ENCODE measurements at regions not wholly inside any gene's neighbourhood (a gene's known extent, or its start where the extent isn't known, plus 50 kb on each side); places are given as distances from the start of the nearest gene placed in this dataset.

DNA sequence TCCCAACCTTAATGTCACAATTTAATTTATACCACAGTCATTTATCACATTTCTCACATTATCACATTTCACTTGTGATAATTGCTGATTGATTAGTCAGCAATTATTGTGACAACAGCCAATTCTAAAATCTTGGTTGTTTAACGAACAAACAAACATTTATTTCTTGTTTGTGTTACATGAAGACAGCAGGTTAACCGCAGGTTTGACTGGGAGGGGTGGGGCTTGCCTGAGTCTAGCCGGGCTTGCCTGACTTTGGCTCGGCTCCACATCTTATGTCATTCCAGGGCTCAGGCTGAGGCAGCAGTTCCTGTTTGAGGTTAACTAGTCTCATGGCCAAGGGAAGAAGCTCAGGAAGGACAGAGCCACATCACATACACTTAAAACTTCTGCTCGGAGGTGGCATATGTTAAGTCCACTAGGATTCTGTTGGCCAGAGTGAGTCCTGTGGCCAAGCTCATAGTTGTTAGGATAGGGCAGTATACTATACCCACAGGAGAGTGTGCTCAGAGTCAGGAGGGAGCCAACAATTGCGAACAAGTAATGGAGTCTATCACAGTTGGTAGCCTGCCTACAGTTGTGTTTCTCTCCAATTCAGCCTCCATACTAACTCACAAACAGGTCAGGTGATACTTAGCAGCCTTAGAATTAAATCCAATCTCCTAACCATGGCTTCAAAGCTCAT lies 90.0 kb upstream of the IFNGR1 start:
- no peaks in the 10 kb centered on the region for H3K27me3 ChIP-seq (replicated peaks in 1 of 2; ENCODE audit: control insufficient read depth in 2 of 2, insufficient read depth in 2 of 2, low read length in 1 of 2)
- no peaks in the 10 kb centered on the region for H3K79me2 ChIP-seq (ENCODE audit: control insufficient read depth, insufficient read depth, low read length)
- in situ Hi-C loops (cut with MboI) (no loop called here), intact Hi-C loops (cut with micrococcal nuclease; ENCODE audit: unreplicated experiment) (no loop called here)
- H2AFZ ChIP-seq (ENCODE audit: control insufficient read depth, low read depth, low read length), result peak overlapping the region; percentile 54
- SMC1A ChIA-PET (ENCODE audit: uncharacterized antibody, unreplicated experiment), result interaction anchor here (0.6 to 4.5 kb wide), 14 partner anchors 11 to 1666 kb away, joined by 3 to 22 read pairs (median 4); no protein-coding TSS in a partner anchor
- no peak overlapping the region for H3K27ac ChIP-seq (ENCODE audit: control insufficient read depth, insufficient read depth)
- H3K9me3 ChIP-seq (replicated peaks; ENCODE audit: control insufficient read depth, insufficient read depth, low read length), result no peaks in the 10 kb centered on the region; the same call in 2 of the 3 replicates
- H3K4me3 ChIP-seq, result no peak overlapping the region
- ATAC-seq (peak; percentile 79), FAIRE-seq (no peak), DNase-seq (ENCODE audit: low read depth, low spot score) (peak; percentile 15)
- BruUV-seq (replicated peaks), result no TSS peak
- POLR2A ChIA-PET, result interaction anchor here (0.9 kb wide), 2 partner anchors 25 to 93 kb away, joined by 3 read pairs; no protein-coding TSS in a partner anchor
- WGBS (ENCODE audit: insufficient coverage, insufficient replicate concordance, low lambda C conversion rate, missing lambda C conversion rate), result 42% methylated on average over 6 of the region's 6 CpGs
- H3K4me1 ChIP-seq (ENCODE audit: control insufficient read depth, insufficient read depth, low read length), result peaks cover 11% of the 10 kb centered on the region
- CTCF ChIA-PET, result interaction anchor here (0.6 to 3.0 kb wide), 5 partner anchors 13 to 1835 kb away, joined by 3 to 15 read pairs (median 3); no protein-coding TSS in a partner anchor
- no peak overlapping the region for H3K9ac ChIP-seq (ENCODE audit: control insufficient read depth, insufficient read depth, low read length)
- peak; percentile 51; the same call in 1 of the 2 replicates for TF ChIP-seq EED (IDR thresholded peaks at IDR 0.05; ENCODE audit: low read depth)
- TF ChIP-seq, protein P1, sequence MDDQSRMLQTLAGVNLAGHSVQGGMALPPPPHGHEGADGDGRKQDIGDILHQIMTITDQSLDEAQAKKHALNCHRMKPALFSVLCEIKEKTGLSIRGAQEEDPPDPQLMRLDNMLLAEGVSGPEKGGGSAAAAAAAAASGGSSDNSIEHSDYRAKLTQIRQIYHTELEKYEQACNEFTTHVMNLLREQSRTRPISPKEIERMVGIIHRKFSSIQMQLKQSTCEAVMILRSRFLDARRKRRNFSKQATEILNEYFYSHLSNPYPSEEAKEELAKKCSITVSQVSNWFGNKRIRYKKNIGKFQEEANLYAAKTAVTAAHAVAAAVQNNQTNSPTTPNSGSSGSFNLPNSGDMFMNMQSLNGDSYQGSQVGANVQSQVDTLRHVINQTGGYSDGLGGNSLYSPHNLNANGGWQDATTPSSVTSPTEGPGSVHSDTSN (IDR thresholded peaks at IDR 0.05; ENCODE audit: insufficient replicate concordance, low read depth, low read length), result no peak
- peak; percentile 77 for TF ChIP-seq RUNX3 (IDR thresholded peaks at IDR 0.05; ENCODE audit: low read length)
- TF ChIP-seq POU2F2 (IDR thresholded peaks at IDR 0.05; ENCODE audit: borderline replicate concordance, low read depth, low read length), result no peak
- TF ChIP-seq SPI1 (IDR thresholded peaks at IDR 0.05; ENCODE audit: borderline replicate concordance, insufficient read depth, low read depth, low read length), result peak; percentile 50; the same call in 1 of the 2 replicates
- TF ChIP-seq IKZF2 (IDR thresholded peaks at IDR 0.05), result peak; percentile 29 to 38; a peak in 1 of 4 replicates
- no peak for TF ChIP-seq RB1 (IDR thresholded peaks at IDR 0.05; ENCODE audit: borderline replicate concordance)
- 0 out of 2 replicates have a peak, but pooled peaks have one; percentile 22 for TF ChIP-seq DPF2 (IDR thresholded peaks at IDR 0.05)
- TF ChIP-seq IKZF1 (conservative IDR thresholded peaks at IDR 0.05), result peak; percentile 38; the same call in 1 of the 2 replicates
- no peak for TF ChIP-seq NFXL1 (IDR thresholded peaks at IDR 0.05; ENCODE audit: borderline replicate concordance)
- TF ChIP-seq, protein P2, sequence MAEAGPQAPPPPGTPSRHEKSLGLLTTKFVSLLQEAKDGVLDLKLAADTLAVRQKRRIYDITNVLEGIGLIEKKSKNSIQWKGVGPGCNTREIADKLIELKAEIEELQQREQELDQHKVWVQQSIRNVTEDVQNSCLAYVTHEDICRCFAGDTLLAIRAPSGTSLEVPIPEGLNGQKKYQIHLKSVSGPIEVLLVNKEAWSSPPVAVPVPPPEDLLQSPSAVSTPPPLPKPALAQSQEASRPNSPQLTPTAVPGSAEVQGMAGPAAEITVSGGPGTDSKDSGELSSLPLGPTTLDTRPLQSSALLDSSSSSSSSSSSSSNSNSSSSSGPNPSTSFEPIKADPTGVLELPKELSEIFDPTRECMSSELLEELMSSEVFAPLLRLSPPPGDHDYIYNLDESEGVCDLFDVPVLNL (IDR thresholded peaks at IDR 0.05; ENCODE audit: low read depth, low read length), result no peak
- TF ChIP-seq, protein P3, sequence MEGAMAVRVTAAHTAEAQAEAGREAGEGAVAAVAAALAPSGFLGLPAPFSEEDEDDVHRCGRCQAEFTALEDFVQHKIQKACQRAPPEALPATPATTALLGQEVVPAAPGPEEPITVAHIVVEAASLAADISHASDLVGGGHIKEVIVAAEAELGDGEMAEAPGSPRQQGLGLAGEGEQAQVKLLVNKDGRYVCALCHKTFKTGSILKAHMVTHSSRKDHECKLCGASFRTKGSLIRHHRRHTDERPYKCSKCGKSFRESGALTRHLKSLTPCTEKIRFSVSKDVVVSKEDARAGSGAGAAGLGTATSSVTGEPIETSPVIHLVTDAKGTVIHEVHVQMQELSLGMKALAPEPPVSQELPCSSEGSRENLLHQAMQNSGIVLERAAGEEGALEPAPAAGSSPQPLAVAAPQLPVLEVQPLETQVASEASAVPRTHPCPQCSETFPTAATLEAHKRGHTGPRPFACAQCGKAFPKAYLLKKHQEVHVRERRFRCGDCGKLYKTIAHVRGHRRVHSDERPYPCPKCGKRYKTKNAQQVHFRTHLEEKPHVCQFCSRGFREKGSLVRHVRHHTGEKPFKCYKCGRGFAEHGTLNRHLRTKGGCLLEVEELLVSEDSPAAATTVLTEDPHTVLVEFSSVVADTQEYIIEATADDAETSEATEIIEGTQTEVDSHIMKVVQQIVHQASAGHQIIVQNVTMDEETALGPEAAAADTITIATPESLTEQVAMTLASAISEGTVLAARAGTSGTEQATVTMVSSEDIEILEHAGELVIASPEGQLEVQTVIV (IDR thresholded peaks at IDR 0.05; ENCODE audit: borderline replicate concordance, partially characterized antibody), result no peak
- TF ChIP-seq NR2C1 (IDR thresholded peaks at IDR 0.05), result no peak
- no peak for TF ChIP-seq RAD21 (IDR thresholded peaks at IDR 0.05; ENCODE audit: insufficient read depth, low read depth, low read length)
- H4K20me1 ChIP-seq (ENCODE audit: control insufficient read depth, insufficient read depth), result no peaks in the 10 kb centered on the region
- no peaks in the 10 kb centered on the region for H3K36me3 ChIP-seq (ENCODE audit: control insufficient read depth in 2 of 2, insufficient read depth in 2 of 2, low read length in 1 of 2)
- RAD21 ChIA-PET (ENCODE audit: unreplicated experiment), result interaction anchor here (1.1 to 2.8 kb wide), 6 partner anchors 12 to 206 kb away, joined by 3 to 14 read pairs (median 5); no protein-coding TSS in a partner anchor
- H3K4me2 ChIP-seq (ENCODE audit: control insufficient read depth, insufficient read depth), result no peak overlapping the region

Measured in GM12878 (cell line).